ENCODE measurements at regions not wholly inside any gene's neighbourhood (a gene's known extent, or its start where the extent isn't known, plus 50 kb on each side); places are given as distances from the start of the nearest gene placed in this dataset.

GRCh38 chr18:22628795-22629510 lies 211.2 kb upstream of the CTAGE1 start:
- no peak for DNase-seq

GRCh38 chr18:22630980-22631379 lies 213.3 kb upstream of the CTAGE1 start:
- DNase-seq = no peak

- DNase-seq = no peak
These were observed 214.5 kb upstream of the CTAGE1 start for GRCh38 chr18:22632191-22632590.

GRCh38 chr18:22634464-22634863 lies 216.7 kb upstream of the CTAGE1 start:
- no peak for DNase-seq

- no peak for DNase-seq
These were observed 220.1 kb upstream of the CTAGE1 start for GRCh38 chr18:22637787-22638186.

- no peak for DNase-seq
These were observed 221.3 kb upstream of the CTAGE1 start for GRCh38 chr18:22639026-22639463.

GRCh38 chr18:22639561-22639960 lies 221.8 kb upstream of the CTAGE1 start:
- no peak for DNase-seq

GRCh38 chr18:22640281-22640842 lies 222.6 kb upstream of the CTAGE1 start:
- no peak for DNase-seq

- DNase-seq = no peak
These were observed 224.2 kb upstream of the CTAGE1 start for GRCh38 chr18:22641958-22642357.

GRCh38 chr18:22643731-22644130 lies 226.0 kb upstream of the CTAGE1 start:
- no peak for DNase-seq

GRCh38 chr18:22650247-22650646 lies 232.5 kb upstream of the CTAGE1 start:
- no peak for DNase-seq

GRCh38 chr18:22657619-22658018 lies 239.9 kb upstream of the CTAGE1 start:
- DNase-seq = no peak

GRCh38 chr18:22658318-22658717 lies 240.6 kb upstream of the CTAGE1 start:
- DNase-seq = no peak

GRCh38 chr18:22663378-22663777 lies 245.7 kb upstream of the CTAGE1 start:
- DNase-seq = no peak

- no peak for DNase-seq
These were observed 248.8 kb upstream of the CTAGE1 start for GRCh38 chr18:22666411-22666940.

- no peak for DNase-seq
These were observed 249.4 kb upstream of the CTAGE1 start for GRCh38 chr18:22667156-22667555.

GRCh38 chr18:22667616-22668422 lies 250.1 kb upstream of the CTAGE1 start:
- no peak for DNase-seq

GRCh38 chr18:22668496-22668895 lies 250.8 kb upstream of the CTAGE1 start:
- no peak for DNase-seq

GRCh38 chr18:22670914-22671313 lies 253.2 kb upstream of the CTAGE1 start:
- no peak for DNase-seq

GRCh38 chr18:22673182-22673862 lies 255.6 kb upstream of the CTAGE1 start:
- no peak for DNase-seq

- DNase-seq = no peak
These were observed 256.6 kb upstream of the CTAGE1 start for GRCh38 chr18:22674272-22674671.

GRCh38 chr18:22675006-22675405 lies 257.3 kb upstream of the CTAGE1 start:
- DNase-seq = no peak

GRCh38 chr18:22676423-22676822 lies 256.7 kb upstream of the RBBP8 start:
- DNase-seq = no peak
